Activated CD8-positive, alpha-beta T cell treated with anti-CD3 and anti-CD28 coated beads, Interleukin-2, amount 10 ng/mL, durations not matched to agents 7 days and 5 days (primary cell): ENCODE measurements at regions not wholly inside any gene's neighbourhood (a gene's known extent, or its start where the extent isn't known, plus 50 kb on each side); places are given as distances from the start of the nearest gene placed in this dataset.
"Not testable (repeated sequence)": the region's sequence is repeated elsewhere in the genome, so short reads cannot be mapped to it uniquely, and the experiment has no call there.

Experiments used
- ATAC-seq: fragments of 150-1000 bp; cut with Tn5 transposase; one replicate; pipeline ENCODE4 v1.10.0; 2021; ENCODE audit warnings: moderate library complexity
- CTCF ChIA-PET: fragments of 350-600 bp; sonication (Branson Sonifier 250); formaldehyde crosslinking; loops from one replicate; lab custom pipeline; 2021; ENCODE audit warnings: antibody characterized with exemption; lab: Charles Lee
- POLR2A ChIA-PET: fragments of 350-600 bp; sonication (Branson Sonifier 250); formaldehyde crosslinking; loops from one replicate; lab custom pipeline; 2021; ENCODE audit warnings: antibody characterized with exemption; lab: Charles Lee
- DNase-seq: peaks from one replicate; pipeline ENCODE4 v3.0.0-alpha.2; 2020
- H3K27ac Mint-ChIP-seq: one replicate; pipeline ENCODE4 v1.8.0; 2021; ENCODE audit warnings: mild to moderate bottlenecking, mixed read lengths
- H3K27me3 Mint-ChIP-seq: one replicate; pipeline ENCODE4 v1.8.0; 2021; ENCODE audit warnings: low read depth, mixed read lengths
- H3K36me3 Mint-ChIP-seq: one replicate; pipeline ENCODE4 v1.8.0; 2021; ENCODE audit warnings: low read depth, mixed read lengths
- H3K4me1 Mint-ChIP-seq: one replicate; pipeline ENCODE4 v1.8.0; 2021; ENCODE audit warnings: low read depth, mixed read lengths
- H3K4me3 Mint-ChIP-seq: one replicate; pipeline ENCODE4 v1.8.0; 2021; ENCODE audit warnings: mild to moderate bottlenecking, mixed read lengths
- H3K9me3 Mint-ChIP-seq: one replicate; pipeline ENCODE4 v1.8.0; 2022; ENCODE audit warnings: mixed read lengths; ENCODE audit not compliant: insufficient read depth

DNA sequence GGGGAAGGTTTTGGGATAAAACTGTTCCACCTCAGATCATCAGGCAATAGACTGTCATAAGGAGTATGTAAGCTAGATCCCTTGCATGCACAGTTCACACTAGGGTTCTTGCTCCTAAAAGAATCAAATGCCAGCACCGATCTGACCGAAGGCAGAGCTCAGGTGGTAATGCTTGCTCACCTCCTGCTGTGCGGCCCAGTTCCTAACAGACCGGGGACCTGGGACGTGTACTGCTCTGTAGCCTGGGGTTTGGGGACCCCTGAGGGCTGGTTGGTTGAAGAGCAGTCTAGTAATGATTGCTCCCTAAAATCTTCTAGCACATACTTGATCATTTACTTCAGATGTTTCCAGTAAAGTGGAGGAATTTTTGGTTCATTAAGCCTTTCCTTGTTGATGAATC is 173.1 kb upstream of the SLIT2 start:
- no peaks in the 10 kb centered on the region for H3K4me1 Mint-ChIP-seq
- no peak for ATAC-seq
- CTCF ChIA-PET = no interaction called here
- no peaks in the 10 kb centered on the region for H3K36me3 Mint-ChIP-seq
- H3K4me3 Mint-ChIP-seq = no peak overlapping the region
- H3K27me3 Mint-ChIP-seq = no peaks in the 10 kb centered on the region
- H3K9me3 Mint-ChIP-seq = peaks cover 6% of the 10 kb centered on the region
- POLR2A ChIA-PET = no interaction called here
- DNase-seq = no peak
- no peak overlapping the region for H3K27ac Mint-ChIP-seq

GRCh38 chr4:20075248-20075871 is 176.3 kb upstream of the SLIT2 start:
- ChIA-PET CTCF (no interaction called here), POLR2A (no interaction called here)
- H3K4me1 Mint-ChIP-seq = no peaks in the 10 kb centered on the region
- no peaks in the 10 kb centered on the region for H3K27me3 Mint-ChIP-seq
- ATAC-seq = no peak
- no peaks in the 10 kb centered on the region for H3K36me3 Mint-ChIP-seq
- H3K27ac Mint-ChIP-seq = no peak overlapping the region
- no peak overlapping the region for H3K4me3 Mint-ChIP-seq
- peaks cover 6% of the 10 kb centered on the region for H3K9me3 Mint-ChIP-seq
- DNase-seq = no peak

- CTCF ChIA-PET = no interaction called here
These were observed 177.3 kb upstream of the SLIT2 start for GRCh38 chr4:20074450-20074849.

DNA sequence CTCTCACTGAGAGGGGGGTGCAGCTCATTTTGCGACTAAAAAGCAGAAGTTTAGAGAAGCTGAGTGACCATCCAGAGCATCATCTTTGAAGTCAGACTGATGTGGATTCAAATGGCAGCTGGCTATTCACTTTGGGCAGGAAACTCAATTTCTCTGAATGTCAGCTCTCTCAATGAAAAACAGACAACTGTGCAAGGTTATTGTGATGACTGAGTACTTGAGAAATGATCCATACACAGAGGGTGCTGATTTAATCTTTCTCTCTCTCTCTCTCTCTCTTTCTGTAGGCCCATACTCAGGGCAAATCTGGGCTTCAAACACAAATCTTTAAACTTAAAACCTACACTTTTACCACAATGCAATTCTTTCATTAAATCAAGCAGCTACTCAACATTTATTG is 185.8 kb upstream of the SLIT2 start:
- ChIA-PET CTCF (no interaction called here), POLR2A (no interaction called here)
- Mint-ChIP-seq H3K27ac (no peak overlapping the region), H3K9me3 (peaks cover 7% of the 10 kb centered on the region), H3K36me3 (no peaks in the 10 kb centered on the region), H3K27me3 (no peaks in the 10 kb centered on the region), H3K4me3 (no peak overlapping the region), H3K4me1 (no peaks in the 10 kb centered on the region)
- DNase-seq (no peak), ATAC-seq (no peak)

More at GRCh38 chr4:20074450-20074849, 177.3 kb upstream of the SLIT2 start:
- POLR2A ChIA-PET = no interaction called here
- no peak overlapping the region for H3K4me3 Mint-ChIP-seq
- DNase-seq = no peak
- H3K4me1 Mint-ChIP-seq = no peaks in the 10 kb centered on the region
- no peaks in the 10 kb centered on the region for H3K36me3 Mint-ChIP-seq
- ATAC-seq = no peak
- no peak overlapping the region for H3K27ac Mint-ChIP-seq
- peaks cover 6% of the 10 kb centered on the region for H3K9me3 Mint-ChIP-seq
- H3K27me3 Mint-ChIP-seq = no peaks in the 10 kb centered on the region

- ATAC-seq, H3K36me3 Mint-ChIP-seq, H3K4me1 Mint-ChIP-seq: not testable (repeated sequence)
These were observed 188.8 kb upstream of the SLIT2 start for GRCh38 chr4:20062857-20063256.

DNA sequence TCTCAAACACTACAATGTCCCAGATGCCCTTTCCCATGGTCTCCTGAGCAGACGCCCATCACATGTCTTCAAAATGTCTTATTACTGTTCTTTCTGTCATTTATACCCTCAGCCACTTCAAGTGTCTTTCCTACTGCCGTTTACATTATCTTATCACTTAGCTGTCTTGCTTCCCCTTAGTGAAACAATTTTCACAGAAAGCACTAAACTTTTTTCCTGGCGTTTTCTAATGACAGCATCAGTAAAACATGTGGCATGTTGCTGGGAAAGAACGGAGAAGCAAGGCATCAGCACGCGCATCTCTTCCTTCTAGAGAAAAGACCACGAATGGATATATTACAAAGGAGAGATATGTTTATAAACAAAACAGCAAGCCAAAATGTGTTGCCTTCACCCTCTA is 189.7 kb upstream of the SLIT2 start:
- ChIA-PET CTCF (no interaction called here), POLR2A (no interaction called here)
- H3K36me3 Mint-ChIP-seq = no peaks in the 10 kb centered on the region
- no peak overlapping the region for H3K27ac Mint-ChIP-seq
- H3K27me3 Mint-ChIP-seq = no peaks in the 10 kb centered on the region
- no peak for ATAC-seq
- no peak for DNase-seq
- H3K4me3 Mint-ChIP-seq = no peak overlapping the region
- peaks cover 18% of the 10 kb centered on the region for H3K9me3 Mint-ChIP-seq
- no peaks in the 10 kb centered on the region for H3K4me1 Mint-ChIP-seq

More at GRCh38 chr4:20062857-20063256, 188.8 kb upstream of the SLIT2 start:
- POLR2A ChIA-PET, CTCF ChIA-PET, H3K27ac Mint-ChIP-seq, H3K4me3 Mint-ChIP-seq, DNase-seq, H3K27me3 Mint-ChIP-seq: not testable (repeated sequence)
- H3K9me3 Mint-ChIP-seq = peaks cover 14% of the 10 kb centered on the region

- ChIA-PET POLR2A (no interaction called here), CTCF (no interaction called here)
- H3K4me1 Mint-ChIP-seq = no peaks in the 10 kb centered on the region
- no peak overlapping the region for H3K4me3 Mint-ChIP-seq
- no peaks in the 10 kb centered on the region for H3K27me3 Mint-ChIP-seq
- ATAC-seq (no peak), DNase-seq (no peak)
- no peak overlapping the region for H3K27ac Mint-ChIP-seq
- no peaks in the 10 kb centered on the region for H3K36me3 Mint-ChIP-seq
- H3K9me3 Mint-ChIP-seq = no peaks in the 10 kb centered on the region
These were observed 200.9 kb upstream of the SLIT2 start for GRCh38 chr4:20050768-20051167.

DNA sequence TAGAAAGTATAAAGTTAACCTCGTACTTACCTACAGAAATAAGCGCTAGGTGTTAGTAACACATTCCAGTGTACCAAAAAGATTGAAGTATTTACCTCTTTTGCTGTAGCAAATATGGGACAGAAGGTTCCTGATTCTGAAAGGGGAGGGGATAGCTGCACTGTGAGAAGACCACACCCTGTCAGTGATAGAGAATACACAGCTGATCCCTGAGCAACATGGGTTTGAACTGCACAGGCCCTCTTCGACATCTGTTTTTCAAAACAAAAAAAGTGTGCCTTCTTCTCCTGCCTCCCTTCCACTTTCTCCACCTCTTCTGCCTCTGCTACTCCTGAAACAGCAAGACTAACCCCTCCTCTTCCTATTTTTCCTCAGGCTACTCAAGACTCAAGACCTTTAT is 201.8 kb upstream of the SLIT2 start:
- Mint-ChIP-seq H3K9me3 (no peaks in the 10 kb centered on the region), H3K36me3 (no peaks in the 10 kb centered on the region), H3K27ac (no peak overlapping the region), H3K4me3 (no peak overlapping the region), H3K27me3 (no peaks in the 10 kb centered on the region), H3K4me1 (no peaks in the 10 kb centered on the region)
- ATAC-seq (no peak), DNase-seq (no peak)
- ChIA-PET CTCF (no interaction called here), POLR2A (no interaction called here)

DNA sequence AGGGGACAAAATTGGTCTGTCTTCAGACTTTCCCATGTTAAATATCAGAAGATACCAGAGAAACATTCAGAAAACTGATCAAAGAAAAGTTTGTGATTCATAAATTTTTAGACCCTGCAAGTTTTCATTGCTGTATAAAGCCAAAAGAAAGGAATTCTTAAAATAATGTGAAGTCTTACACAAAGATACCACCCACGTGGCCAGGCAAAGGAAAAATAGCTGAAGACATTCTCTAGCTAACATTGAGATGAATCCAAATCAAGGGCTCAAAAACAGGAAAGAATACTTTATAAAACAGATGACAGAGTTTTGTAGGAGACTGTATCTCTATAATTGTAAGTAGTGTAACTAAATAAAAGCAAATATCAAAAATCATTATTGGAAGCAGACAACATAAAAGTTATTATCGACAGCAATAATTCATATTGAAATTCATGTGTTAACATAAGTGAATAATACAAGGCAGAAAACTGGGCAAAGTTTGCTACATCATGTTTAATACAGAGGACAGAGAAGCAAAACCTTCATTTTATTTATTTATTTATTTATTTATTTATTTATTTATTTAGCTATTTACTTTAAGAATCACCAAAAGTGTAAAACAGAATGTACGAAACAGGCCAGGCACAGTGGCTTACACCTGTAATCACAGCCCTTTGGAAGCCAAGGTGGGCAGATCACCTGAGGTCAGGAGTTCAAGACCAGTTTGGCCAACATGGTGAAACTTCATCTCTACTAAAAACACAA is 204.6 kb upstream of the SLIT2 start:
- ChIA-PET POLR2A (no interaction called here), CTCF (no interaction called here)
- Mint-ChIP-seq H3K36me3 (no peaks in the 10 kb centered on the region), H3K27ac (no peak overlapping the region), H3K4me1 (no peaks in the 10 kb centered on the region), H3K4me3 (no peak overlapping the region), H3K27me3 (no peaks in the 10 kb centered on the region), H3K9me3 (peaks cover 4% of the 10 kb centered on the region)
- DNase-seq (no peak), ATAC-seq (no peak)

DNA sequence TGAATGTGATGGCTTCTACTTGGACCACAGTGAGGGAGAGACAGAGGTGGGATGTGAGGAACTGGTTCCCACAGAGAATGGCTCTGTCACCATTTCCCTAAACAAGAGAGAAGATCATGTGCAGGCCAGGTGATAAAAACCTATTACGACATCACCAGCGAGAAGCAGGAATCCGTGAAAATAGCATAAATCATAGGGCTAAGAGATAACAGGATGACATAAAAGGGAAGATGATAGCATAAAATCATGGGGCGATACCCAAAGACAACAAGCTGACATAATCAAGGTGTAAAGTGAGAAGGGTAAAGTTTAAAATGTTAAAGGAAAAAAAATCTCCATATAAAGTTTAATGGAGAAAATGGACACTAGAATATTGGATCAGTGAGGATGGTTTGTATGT is 205.5 kb upstream of the SLIT2 start:
- Mint-ChIP-seq H3K9me3 (peaks cover 4% of the 10 kb centered on the region), H3K4me3 (no peak overlapping the region), H3K36me3 (no peaks in the 10 kb centered on the region), H3K27me3 (no peaks in the 10 kb centered on the region), H3K27ac (no peak overlapping the region), H3K4me1 (no peaks in the 10 kb centered on the region)
- CTCF ChIA-PET = no interaction called here
- POLR2A ChIA-PET = no interaction called here
- ATAC-seq (no peak), DNase-seq (no peak)

GRCh38 chr4:20044966-20045365 is 206.7 kb upstream of the SLIT2 start:
- CTCF ChIA-PET = no interaction called here
- DNase-seq = no peak
- POLR2A ChIA-PET = no interaction called here
- Mint-ChIP-seq H3K4me1 (no peaks in the 10 kb centered on the region), H3K36me3 (no peaks in the 10 kb centered on the region), H3K27me3 (no peaks in the 10 kb centered on the region), H3K9me3 (peaks cover 4% of the 10 kb centered on the region), H3K27ac (no peak overlapping the region), H3K4me3 (no peak overlapping the region)
- ATAC-seq = no peak

GRCh38 chr4:20044502-20044911 is 207.2 kb upstream of the SLIT2 start:
- Mint-ChIP-seq H3K27ac (no peak overlapping the region), H3K4me1 (no peaks in the 10 kb centered on the region), H3K9me3 (peaks cover 4% of the 10 kb centered on the region), H3K27me3 (no peaks in the 10 kb centered on the region), H3K36me3 (no peaks in the 10 kb centered on the region), H3K4me3 (no peak overlapping the region)
- no peak for DNase-seq
- no peak for ATAC-seq
- ChIA-PET POLR2A (no interaction called here), CTCF (no interaction called here)
